BLaER1 treated with 17β-estradiol and CSF1 and Interleukin-3, amounts not matched to agents 10 nM and 100 nM (cell line): ENCODE measurements at regions not wholly inside any gene's neighbourhood (a gene's known extent, or its start where the extent isn't known, plus 50 kb on each side); places are given as distances from the start of the nearest gene placed in this dataset.

Experiments used
- H3K27ac ChIP-seq, 11 experiments: shearing (Covaris generic); formaldehyde crosslinking; 2 replicates each; pipeline ENCODE4 v1.8.1; 2022
- H3K27me3 ChIP-seq, 11 experiments: shearing (Covaris generic); formaldehyde crosslinking; 2 replicates each; pipeline ENCODE4 v1.8.1; 2022
- H3K36me3 ChIP-seq, 11 experiments: shearing (Covaris generic); formaldehyde crosslinking; 2 replicates each; pipeline ENCODE4 v1.8.1; 2022
- H3K4me1 ChIP-seq, 10 experiments: shearing (Covaris generic); formaldehyde crosslinking; 2 replicates each; pipeline ENCODE4 v1.8.1; 2022
- H3K4me2 ChIP-seq, 11 experiments: shearing (Covaris generic); formaldehyde crosslinking; 2 replicates each; pipeline ENCODE4 v1.8.1; 2022
- H3K4me3 ChIP-seq, 10 experiments: shearing (Covaris generic); formaldehyde crosslinking; 2 replicates each; pipeline ENCODE4 v1.8.1; 2022
- H3K9ac ChIP-seq, 11 experiments: shearing (Covaris generic); formaldehyde crosslinking; 2 replicates each; pipeline ENCODE4 v1.8.1; 2022
- H3K9me3 ChIP-seq, 11 experiments: shearing (Covaris generic); formaldehyde crosslinking; replicated peaks in 1 of 11; 2 replicates each; pipeline ENCODE4 v1.8.1; 2022
- H4K20me1 ChIP-seq, 11 experiments: shearing (Covaris generic); formaldehyde crosslinking; 2 replicates each; pipeline ENCODE4 v1.8.1; 2022
- Cebpa-rat ChIP-seq, 11 experiments: shearing (Covaris generic); IDR thresholded peaks; 2 replicates each; pipeline ENCODE4 v1.8.1; 2022

- no peak overlapping the region for H3K27ac ChIP-seq
- H4K20me1 ChIP-seq: no peaks in the 10 kb centered on the region
- no peak for TF ChIP-seq Cebpa-rat (IDR thresholded peaks at IDR 0.05)
- H3K4me2 ChIP-seq: no peak overlapping the region
- no peaks in the 10 kb centered on the region for H3K4me1 ChIP-seq
- H3K4me3 ChIP-seq: no peak overlapping the region
- no peaks in the 10 kb centered on the region for H3K9me3 ChIP-seq
- H3K27me3 ChIP-seq: no peaks in the 10 kb centered on the region
- H3K36me3 ChIP-seq: no peaks in the 10 kb centered on the region
- no peak overlapping the region for H3K9ac ChIP-seq
These were observed 462.6 kb downstream of the CENPC start for GRCh38 chr4:67082746-67083145.

- Histone ChIP-seq H4K20me1 (no peaks in the 10 kb centered on the region), H3K27ac (no peak overlapping the region), H3K4me3 (no peak overlapping the region), H3K36me3 (no peaks in the 10 kb centered on the region), H3K9ac (no peak overlapping the region), H3K9me3 (no peaks in the 10 kb centered on the region), H3K4me2 (no peak overlapping the region), H3K4me1 (no peaks in the 10 kb centered on the region), H3K27me3 (no peaks in the 10 kb centered on the region)
- TF ChIP-seq Cebpa-rat (IDR thresholded peaks at IDR 0.05): no peak
These were observed 465.2 kb downstream of the CENPC start for GRCh38 chr4:67080046-67080557.

GRCh38 chr4:67071641-67072040, 473.7 kb downstream of the CENPC start:
- TF ChIP-seq Cebpa-rat (IDR thresholded peaks at IDR 0.05): no peak
- no peak overlapping the region for H3K4me3 ChIP-seq
- H3K27ac ChIP-seq: no peak overlapping the region
- H3K27me3 ChIP-seq: no peaks in the 10 kb centered on the region
- H3K4me2 ChIP-seq: no peak overlapping the region
- H3K9me3 ChIP-seq: peaks cover 0 to 9% (median 0%) of the 10 kb centered on the region in 11 experiments; a peak in 2 of 22 replicates
- H4K20me1 ChIP-seq: no peaks in the 10 kb centered on the region
- no peaks in the 10 kb centered on the region for H3K36me3 ChIP-seq
- H3K9ac ChIP-seq: no peak overlapping the region
- H3K4me1 ChIP-seq: no peaks in the 10 kb centered on the region

- no peak overlapping the region for H3K9ac ChIP-seq
- H3K36me3 ChIP-seq: no peaks in the 10 kb centered on the region
- H3K4me2 ChIP-seq: no peak overlapping the region
- no peak for TF ChIP-seq Cebpa-rat (IDR thresholded peaks at IDR 0.05)
- no peak overlapping the region for H3K4me3 ChIP-seq
- H3K9me3 ChIP-seq: no peaks in the 10 kb centered on the region
- no peaks in the 10 kb centered on the region for H4K20me1 ChIP-seq
- no peaks in the 10 kb centered on the region for H3K27me3 ChIP-seq
- H3K4me1 ChIP-seq: peaks cover 12 to 21% (median 15%) of the 10 kb centered on the region in 10 experiments
- no peak overlapping the region for H3K27ac ChIP-seq
These were observed 490.0 kb downstream of the CENPC start for GRCh38 chr4:67055319-67055718.

- no peak for TF ChIP-seq Cebpa-rat (IDR thresholded peaks at IDR 0.05)
- Histone ChIP-seq H3K27me3 (no peaks in the 10 kb centered on the region), H3K4me1 (peaks cover 12 to 21% (median 15%) of the 10 kb centered on the region in 10 experiments), H3K4me2 (no peak overlapping the region), H3K9ac (no peak overlapping the region), H4K20me1 (no peaks in the 10 kb centered on the region), H3K9me3 (no peaks in the 10 kb centered on the region), H3K27ac (no peak overlapping the region), H3K4me3 (no peak overlapping the region), H3K36me3 (no peaks in the 10 kb centered on the region)
These were observed 490.4 kb downstream of the CENPC start for GRCh38 chr4:67054896-67055295.

- Histone ChIP-seq H3K36me3 (no peaks in the 10 kb centered on the region), H3K27ac (peak overlapping the region in 9 of 11 experiments; percentile 6 to 58 (median 40); a peak in 14 of 22 replicates), H3K4me3 (no peak overlapping the region), H3K27me3 (no peaks in the 10 kb centered on the region), H4K20me1 (no peaks in the 10 kb centered on the region), H3K9me3 (no peaks in the 10 kb centered on the region), H3K9ac (no peak overlapping the region), H3K4me2 (peak overlapping the region; percentile 37 to 73 (median 63)), H3K4me1 (peaks cover 12 to 21% (median 15%) of the 10 kb centered on the region in 10 experiments)
- TF ChIP-seq Cebpa-rat (IDR thresholded peaks at IDR 0.05): no peak; a peak in 1 of 22 replicates
These were observed 492.3 kb downstream of the CENPC start for GRCh38 chr4:67052814-67053675.

- no peaks in the 10 kb centered on the region for H3K27me3 ChIP-seq
- H3K27ac ChIP-seq: no peak overlapping the region
- no peak for TF ChIP-seq Cebpa-rat (IDR thresholded peaks at IDR 0.05)
- H3K9ac ChIP-seq: no peak overlapping the region
- H3K36me3 ChIP-seq: no peaks in the 10 kb centered on the region
- no peaks in the 10 kb centered on the region for H3K9me3 ChIP-seq
- H3K4me3 ChIP-seq: no peak overlapping the region
- H3K4me2 ChIP-seq: no peak overlapping the region
- H3K4me1 ChIP-seq: peaks cover 12 to 21% (median 15%) of the 10 kb centered on the region in 10 experiments
- H4K20me1 ChIP-seq: no peaks in the 10 kb centered on the region
These were observed 494.1 kb downstream of the CENPC start for GRCh38 chr4:67051000-67051789.

- no peak overlapping the region for H3K4me3 ChIP-seq
- H4K20me1 ChIP-seq: no peaks in the 10 kb centered on the region
- no peak overlapping the region for H3K4me2 ChIP-seq
- H3K27ac ChIP-seq: no peak overlapping the region
- no peak overlapping the region for H3K9ac ChIP-seq
- no peaks in the 10 kb centered on the region for H3K27me3 ChIP-seq
- no peaks in the 10 kb centered on the region for H3K36me3 ChIP-seq
- H3K4me1 ChIP-seq: peaks cover 12 to 21% (median 15%) of the 10 kb centered on the region in 10 experiments
- H3K9me3 ChIP-seq: no peaks in the 10 kb centered on the region
- no peak for TF ChIP-seq Cebpa-rat (IDR thresholded peaks at IDR 0.05)
These were observed 495.9 kb downstream of the CENPC start for GRCh38 chr4:67049446-67049845.

GRCh38 chr4:67048530-67048929, 496.8 kb downstream of the CENPC start:
- H3K4me1 ChIP-seq: peaks cover 12 to 16% (median 14%) of the 10 kb centered on the region in 10 experiments
- H3K27ac ChIP-seq: no peak overlapping the region
- TF ChIP-seq Cebpa-rat (IDR thresholded peaks at IDR 0.05): no peak
- H4K20me1 ChIP-seq: no peaks in the 10 kb centered on the region
- H3K27me3 ChIP-seq: no peaks in the 10 kb centered on the region
- no peak overlapping the region for H3K4me2 ChIP-seq
- H3K36me3 ChIP-seq: no peaks in the 10 kb centered on the region
- H3K4me3 ChIP-seq: no peak overlapping the region
- no peak overlapping the region for H3K9ac ChIP-seq
- H3K9me3 ChIP-seq: no peaks in the 10 kb centered on the region
